ENCODE measurements at regions not wholly inside any gene's neighbourhood (a gene's known extent, or its start where the extent isn't known, plus 50 kb on each side); places are given as distances from the start of the nearest gene placed in this dataset.
"Not testable (repeated sequence)": the region's sequence is repeated elsewhere in the genome, so short reads cannot be mapped to it uniquely, and the experiment has no call there.

DNA sequence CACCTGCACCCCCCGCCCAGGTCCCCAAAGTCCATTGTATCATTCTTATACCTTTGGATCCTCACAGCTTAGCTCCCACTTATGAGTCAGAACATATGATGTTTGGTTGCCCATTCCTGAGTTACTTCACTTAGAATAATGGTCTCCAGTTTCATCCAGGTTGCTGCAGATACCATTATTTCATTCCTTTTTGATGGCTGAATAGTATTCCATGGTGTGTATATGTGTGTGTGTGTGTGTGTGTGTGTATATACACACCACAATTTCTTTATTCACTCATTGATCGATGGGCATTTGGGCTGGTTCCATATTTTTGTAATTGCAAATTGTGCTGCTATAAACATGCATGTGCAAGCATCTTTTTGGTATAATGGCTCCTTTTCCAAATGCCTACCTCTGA lies 125.4 kb downstream of the UTRN start:
- TF ChIP-seq POLR2A (IDR thresholded peaks at IDR 0.05), result not testable (repeated sequence)
- TF ChIP-seq, protein P1, sequence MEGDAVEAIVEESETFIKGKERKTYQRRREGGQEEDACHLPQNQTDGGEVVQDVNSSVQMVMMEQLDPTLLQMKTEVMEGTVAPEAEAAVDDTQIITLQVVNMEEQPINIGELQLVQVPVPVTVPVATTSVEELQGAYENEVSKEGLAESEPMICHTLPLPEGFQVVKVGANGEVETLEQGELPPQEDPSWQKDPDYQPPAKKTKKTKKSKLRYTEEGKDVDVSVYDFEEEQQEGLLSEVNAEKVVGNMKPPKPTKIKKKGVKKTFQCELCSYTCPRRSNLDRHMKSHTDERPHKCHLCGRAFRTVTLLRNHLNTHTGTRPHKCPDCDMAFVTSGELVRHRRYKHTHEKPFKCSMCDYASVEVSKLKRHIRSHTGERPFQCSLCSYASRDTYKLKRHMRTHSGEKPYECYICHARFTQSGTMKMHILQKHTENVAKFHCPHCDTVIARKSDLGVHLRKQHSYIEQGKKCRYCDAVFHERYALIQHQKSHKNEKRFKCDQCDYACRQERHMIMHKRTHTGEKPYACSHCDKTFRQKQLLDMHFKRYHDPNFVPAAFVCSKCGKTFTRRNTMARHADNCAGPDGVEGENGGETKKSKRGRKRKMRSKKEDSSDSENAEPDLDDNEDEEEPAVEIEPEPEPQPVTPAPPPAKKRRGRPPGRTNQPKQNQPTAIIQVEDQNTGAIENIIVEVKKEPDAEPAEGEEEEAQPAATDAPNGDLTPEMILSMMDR (IDR thresholded peaks at IDR 0.05), result not testable (repeated sequence)
